NCI-H524 treated with DMSO at 0.1 percent for 48 hours (cell line): ENCODE measurements at regions not wholly inside any gene's neighbourhood (a gene's known extent, or its start where the extent isn't known, plus 50 kb on each side); places are given as distances from the start of the nearest gene placed in this dataset.
"Not testable (repeated sequence)": the region's sequence is repeated elsewhere in the genome, so short reads cannot be mapped to it uniquely, and the experiment has no call there.

Source experiments
- DNase-seq: peaks from one replicate; lab custom pipeline; 2025; lab: John Stamatoyannopoulos, UW

DNA sequence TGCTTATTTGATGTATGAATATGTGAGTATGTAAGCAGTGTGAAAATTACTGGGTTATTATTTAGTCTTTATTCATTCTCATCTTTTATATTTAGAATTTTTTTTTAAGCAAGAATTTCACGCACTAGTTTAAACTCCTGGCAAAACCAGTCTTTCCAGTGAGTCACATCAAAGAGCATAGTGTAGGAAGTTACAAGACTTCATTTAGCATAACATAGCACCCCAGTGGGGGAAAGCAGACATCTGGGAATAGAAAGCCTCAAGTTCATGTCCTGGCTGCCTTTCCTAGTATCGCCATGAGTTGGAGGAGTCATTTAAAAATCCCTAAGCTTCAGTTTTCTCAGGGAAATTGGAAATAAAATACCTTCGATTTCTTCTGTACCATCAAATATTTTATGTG is 408.3 kb downstream of the NUP35 start:
- DNase-seq = no peak

DNA sequence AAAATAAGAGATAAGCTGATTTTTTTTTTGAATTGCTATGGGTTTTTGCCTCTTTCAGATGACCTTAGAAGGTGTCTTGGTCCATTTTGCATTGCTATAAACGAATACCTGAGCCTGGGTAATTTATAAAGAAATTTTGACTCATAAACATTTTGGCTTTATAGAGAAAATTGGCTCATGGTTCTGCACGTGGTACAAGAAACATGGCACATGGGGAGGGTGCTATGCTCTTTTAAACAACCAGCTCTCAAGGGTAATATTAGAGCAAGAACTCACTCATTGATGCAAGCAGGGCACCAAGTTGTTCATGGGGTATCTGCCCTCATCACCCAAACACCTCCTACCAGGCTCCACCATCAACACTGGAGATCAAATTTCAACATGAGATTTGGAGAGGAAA is 408.8 kb downstream of the NUP35 start:
- no peak for DNase-seq

DNA sequence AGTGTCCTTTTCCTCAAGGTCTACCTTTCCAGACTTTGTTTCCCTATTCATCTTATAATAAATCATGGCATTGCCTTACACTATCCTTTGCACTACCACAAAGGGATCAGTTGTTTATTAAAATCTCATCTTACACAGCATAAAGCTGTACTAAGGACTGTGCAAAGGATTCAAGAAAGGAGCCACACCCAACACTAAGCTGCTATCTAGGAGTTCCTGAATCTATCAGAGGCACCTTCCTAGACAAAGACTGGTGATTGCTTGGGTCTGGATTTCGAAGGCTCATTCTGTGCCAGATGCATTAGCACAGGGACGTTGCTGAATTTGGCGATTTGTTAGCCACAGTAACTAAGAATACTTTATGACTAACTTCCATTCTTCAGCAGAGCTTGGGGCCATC is 412.0 kb downstream of the NUP35 start:
- DNase-seq = no peak

DNA sequence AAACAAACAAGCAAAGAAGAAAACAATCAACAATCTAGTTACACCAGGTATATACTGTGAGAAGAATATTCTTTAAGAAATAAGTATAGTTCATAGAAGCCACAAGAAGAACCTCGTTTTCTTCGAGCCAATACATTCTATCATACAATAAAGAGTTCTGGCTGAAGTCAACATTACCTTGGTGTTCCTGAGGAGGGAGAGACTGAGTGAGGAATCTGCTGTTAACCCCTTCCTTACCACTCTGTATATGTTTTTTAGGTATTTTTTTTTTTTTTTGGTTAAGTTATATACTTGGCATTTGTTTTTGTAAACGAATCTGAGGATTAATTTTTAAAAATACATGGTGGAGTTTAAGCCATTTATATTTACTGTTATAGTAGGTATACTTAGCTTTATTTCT is 412.5 kb downstream of the NUP35 start:
- no peak for DNase-seq

DNA sequence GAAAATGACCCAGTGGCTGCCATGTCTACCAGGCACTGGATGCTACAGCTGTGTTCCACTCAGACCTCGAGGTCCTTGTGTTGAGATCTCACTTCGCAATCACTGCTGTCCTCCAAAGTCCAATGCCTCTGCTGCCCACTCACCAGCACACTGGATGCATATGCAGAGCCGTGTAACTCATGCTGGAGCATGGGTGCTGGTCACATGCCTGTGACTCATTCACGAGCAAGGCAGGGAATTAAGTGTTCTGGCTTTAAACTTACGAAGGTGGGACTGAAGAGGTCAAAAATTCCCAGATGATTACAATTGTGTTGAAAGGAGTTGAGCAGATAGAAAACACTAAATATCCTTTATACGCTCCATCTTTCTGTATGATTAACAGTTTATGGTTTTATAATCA is 417.5 kb downstream of the NUP35 start:
- DNase-seq = no peak

DNA sequence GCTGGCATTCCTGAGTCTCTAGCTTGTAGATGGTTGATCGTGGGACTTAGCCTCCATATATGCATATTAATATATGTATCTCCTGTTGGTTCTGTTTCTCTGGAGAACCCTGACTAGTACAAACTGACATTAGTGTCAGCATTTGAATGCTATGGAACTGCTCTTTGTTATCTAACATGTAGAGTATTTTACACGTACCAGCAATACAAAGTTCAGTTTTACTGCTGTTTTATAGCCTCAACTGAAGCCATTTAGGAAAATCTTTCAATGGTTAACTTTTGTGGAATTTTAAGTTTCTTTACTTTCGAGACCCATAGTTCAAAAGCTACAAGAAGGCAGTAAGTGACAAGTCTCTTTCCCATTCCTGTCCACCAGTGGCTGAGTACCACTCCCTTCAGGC is 418.4 kb downstream of the NUP35 start:
- no peak for DNase-seq

DNA sequence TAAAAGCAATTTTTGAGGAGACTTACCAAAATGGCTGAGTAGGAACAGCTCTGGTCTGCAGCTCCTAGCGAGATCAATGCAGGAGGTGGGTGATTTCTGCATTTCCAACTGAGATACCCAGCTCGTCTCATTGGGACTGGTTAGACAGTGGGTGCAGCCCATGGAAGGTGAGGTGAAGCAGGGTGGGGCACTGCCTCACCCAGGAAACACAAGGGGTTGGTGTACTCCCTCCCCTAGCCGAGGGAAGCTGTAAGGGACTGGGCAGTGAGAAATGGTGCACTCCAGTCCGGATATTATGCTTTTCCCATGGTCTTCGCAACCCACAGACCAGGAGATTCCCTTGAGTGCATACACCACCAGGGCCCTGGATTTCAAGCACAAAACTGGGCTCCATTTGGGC is 419.0 kb downstream of the NUP35 start:
- no peak for DNase-seq

DNA sequence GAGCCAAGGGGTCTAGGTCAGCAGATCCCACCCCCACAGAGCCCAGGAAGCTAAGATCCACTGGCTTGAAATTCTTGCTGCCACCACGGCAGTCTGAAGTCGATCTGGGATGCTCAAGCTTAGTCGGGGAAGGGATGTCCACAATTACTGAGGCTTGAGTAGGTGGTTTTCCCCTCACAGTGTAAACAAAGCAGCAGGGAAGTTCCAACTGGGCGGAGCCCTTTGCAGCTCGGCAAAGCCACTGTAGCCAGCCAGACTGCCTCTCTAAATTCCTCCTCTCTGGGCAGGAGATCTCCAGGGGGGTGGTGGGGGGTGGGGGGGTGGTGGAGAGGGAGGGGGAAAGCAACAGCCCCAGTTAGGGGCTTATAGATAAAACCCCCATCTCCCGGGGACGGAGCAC is 419.5 kb downstream of the NUP35 start:
- no peak for DNase-seq

DNA sequence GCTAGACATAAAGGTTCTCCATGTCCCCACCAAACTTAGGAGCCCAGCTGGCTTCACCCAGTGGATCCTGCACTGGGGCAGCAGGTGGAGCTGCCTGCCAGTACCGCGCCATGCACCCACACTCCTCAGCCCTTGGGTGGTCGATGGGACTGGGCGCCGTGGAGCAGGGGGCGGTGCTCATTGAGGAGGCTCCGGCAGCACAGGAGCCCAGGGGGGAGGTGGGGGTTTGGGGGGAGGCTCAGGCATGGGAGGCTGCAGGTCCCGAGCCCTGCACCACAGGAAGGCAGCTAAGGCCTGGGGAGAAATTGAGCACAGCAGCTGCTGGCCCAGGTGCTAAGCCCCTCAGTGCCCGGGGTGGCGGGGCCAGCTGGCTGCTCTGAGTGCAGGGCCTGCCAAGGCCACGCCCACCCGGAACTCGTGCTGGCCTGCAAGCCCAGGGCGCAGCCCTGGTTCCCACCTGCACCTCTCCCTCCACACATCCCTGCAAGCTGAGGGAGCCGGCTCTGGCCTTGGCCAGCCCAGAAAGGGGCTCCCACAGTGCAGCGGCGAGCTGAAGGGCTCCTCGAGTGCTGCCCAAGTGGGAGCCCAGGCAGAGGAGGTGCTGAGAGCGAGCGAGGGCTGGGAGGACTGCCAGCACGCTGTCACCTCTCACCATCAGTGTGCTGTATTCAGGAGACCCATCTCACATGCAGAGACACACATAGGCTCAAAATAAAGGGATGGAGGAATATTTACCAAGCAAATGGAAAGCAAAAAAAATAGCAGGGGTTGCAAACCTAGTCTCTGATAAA is 422.5 kb downstream of the NUP35 start:
- DNase-seq = not testable (repeated sequence)

DNA sequence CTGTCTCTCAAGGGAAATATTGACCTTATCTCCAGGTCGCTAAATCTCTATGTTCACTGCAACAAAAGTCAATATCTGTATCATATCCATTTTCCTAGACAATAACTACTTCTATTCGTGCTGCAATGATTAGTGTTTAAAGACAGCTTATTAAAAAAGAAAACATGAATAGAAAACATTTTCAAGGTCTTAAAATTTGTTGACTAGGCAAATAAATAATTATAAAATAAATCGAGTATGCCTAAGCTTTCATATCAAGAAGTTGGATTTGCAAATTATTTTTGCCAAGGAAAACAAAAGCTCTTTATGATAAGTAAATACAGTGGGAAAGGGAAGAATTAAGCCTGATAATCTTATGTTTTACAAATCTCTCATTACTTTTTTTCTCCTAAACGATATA is 428.5 kb downstream of the NUP35 start:
- no peak for DNase-seq

DNA sequence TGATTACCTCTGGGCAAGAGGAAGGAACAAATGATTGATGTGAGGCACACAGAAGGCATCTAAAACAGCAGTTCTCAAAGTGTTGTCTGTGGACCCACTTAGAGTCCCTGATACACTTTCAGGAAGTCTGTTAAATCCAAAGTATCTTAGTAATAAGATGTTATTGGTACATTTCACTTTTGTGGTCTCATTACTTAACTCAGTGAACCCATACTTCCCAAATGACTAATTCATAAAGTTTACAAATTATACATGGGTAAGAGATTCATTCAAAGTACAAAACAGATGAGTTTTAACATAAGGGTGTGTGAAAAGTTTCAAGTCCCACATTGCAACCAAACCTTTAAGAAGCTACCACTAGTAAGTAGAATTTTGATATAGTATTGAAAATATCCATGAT is 440.5 kb downstream of the NUP35 start:
- DNase-seq = no peak

DNA sequence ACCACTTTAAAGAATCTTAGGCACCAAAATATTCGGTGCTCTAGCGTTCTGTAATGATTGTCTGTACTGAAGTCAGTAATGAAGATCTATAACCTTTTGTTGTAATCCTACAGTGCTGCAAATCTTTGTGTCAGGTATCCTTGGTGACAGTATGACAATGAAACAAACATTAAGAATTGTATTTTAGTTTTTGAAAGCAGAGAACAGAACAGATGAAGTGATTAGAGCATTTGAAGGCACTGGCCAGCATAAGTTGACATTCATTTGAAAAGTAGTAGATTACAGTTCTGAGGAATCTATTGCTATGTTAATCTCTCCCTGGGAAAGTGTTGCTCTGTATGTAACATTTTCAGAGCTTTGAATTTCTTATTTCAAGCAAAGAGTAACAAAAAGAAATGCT is 451.2 kb downstream of the NUP35 start:
- DNase-seq = no peak

DNA sequence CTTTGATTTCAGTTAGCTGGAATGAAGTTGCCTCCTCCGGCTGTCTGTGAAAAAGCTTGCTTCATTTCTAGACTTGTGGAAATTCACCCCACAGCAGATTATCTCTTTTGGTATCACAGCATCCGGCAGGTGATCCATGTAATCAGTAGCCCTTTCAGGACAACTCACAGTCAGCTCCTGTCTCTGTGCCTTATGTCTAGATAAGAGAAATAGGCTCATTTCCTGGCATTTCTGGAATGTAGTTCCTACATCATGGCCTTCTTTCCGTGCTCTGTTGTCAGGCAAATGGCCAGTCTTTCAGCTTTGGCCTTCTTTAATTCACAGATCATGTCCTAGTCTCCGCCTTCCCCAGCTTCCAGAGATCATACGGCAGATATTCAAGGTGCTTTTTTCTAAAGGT is 455.4 kb downstream of the NUP35 start:
- no peak for DNase-seq

DNA sequence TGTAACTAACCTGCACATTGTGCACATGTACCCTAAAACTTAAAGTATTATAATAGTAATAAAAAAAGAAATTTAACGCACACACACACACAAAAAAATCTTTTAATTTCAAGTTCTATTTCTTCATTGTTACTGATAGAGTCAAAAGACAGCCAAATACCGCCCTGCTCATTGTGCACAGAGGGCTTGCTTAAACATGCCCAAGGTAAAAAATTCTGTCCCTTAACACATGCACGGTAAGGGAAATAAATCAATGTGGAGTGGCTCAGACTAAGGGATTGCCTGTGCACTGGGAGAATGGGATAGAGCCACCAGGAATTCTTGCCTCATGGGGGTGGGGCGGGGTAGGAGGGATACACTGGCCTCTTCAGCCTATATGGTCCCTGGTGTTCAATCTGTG is 468.0 kb downstream of the NUP35 start:
- DNase-seq = no peak

DNA sequence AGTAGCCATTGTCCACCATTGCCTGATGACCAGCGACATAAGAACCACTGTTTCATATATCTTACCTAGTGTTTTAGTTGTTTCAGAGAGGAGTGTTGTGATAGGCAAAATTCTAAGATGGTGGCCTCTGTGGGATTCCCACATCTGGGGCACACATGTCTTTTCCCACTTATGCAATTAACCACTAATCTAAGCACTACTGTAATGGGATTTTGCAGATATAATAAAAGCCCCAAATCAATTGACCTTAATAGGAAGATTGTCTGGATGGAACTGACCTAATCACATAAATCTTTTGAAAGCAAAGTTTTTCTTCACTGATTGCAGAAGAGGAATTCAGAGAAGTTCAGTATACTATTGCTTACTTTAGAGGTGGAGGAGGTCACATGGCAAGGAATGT is 469.9 kb downstream of the NUP35 start:
- no peak for DNase-seq

DNA sequence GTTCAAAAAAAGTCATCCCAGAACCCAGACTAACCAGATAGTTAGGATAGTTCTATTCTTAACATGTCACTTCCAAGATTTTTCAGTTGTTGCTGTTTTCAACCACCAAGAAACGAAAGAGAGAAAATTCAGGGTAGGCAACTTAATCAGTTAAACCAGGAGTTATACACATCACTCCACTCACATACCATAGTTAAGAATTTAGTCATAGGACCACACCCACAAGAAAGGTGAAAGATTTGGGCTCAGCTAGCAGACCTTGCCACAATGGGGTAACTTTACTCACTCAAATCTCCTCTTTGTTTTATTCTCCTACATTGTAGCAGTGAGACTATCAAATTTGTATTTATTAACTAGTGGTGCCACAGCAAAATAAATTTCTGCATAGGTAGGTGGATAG is 473.6 kb downstream of the NUP35 start:
- no peak for DNase-seq

DNA sequence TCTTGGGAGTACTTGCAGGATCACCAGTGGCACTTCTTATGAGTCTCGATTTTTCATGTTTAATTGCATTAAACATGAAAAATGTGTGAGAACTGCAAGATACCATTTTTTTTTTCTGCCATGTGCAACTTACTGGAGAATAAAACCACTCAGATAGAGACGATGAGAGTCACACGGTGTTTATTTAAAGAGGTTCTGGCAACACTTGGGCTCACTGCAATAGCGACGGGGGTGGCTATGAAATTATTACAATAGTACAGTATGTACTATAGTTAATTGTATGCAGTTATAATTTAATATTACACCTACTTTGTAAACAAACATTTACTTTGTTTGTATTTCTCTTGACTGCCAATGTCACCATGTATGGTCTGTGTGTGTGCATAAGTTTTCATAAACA is 479.8 kb downstream of the NUP35 start:
- DNase-seq = no peak

DNA sequence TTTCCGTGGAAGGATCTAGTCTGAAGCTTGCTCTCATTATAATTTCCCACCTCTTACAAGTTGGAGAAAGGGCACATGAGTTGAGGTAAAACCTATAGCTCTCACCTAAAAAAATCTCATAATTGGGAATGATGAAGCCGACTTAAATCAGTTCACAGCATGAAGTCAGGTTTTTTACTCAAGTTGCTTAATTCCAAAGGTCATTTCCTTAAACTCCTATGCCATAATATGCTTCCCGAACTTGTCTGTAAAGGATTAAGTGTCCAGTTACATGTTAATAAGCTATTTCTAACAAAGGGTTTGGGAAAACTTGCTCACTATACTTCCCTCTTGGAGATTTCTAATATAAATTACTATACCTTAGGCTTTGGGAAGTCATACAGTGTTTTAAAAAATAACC is 481.2 kb downstream of the NUP35 start:
- DNase-seq = no peak

DNA sequence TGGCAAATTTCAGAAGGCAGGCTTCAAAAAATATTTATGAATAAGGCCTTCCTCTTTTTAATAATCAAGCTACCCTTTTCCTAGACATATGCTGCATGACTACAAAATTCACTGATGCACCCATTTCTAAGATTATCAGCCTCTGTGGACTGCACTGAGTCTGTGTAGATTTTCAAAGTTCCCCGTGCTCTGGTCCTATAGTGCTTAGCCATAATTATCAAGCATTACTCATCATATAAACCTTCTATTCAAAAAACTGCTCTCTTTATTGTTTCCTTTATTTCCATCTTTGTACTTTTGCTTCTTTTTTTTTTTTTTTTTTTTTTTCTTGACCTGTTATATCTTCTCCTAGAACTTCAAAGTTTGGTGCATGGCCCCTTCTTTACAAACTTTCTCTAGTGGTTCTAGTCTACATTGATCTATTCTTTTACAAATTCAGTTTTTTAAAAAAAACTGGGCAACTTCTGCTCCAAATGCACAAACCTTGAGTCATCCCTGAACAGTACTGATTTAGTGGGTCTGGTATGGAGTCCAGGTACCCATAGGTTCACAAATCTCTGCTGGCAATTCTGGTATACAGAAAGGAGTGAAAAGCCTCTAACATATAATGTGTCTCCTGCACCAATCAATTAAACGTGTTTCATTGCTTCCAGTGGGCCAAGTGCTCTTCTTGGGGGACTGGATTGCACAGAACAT is 481.9 kb downstream of the NUP35 start:
- no peak for DNase-seq

DNA sequence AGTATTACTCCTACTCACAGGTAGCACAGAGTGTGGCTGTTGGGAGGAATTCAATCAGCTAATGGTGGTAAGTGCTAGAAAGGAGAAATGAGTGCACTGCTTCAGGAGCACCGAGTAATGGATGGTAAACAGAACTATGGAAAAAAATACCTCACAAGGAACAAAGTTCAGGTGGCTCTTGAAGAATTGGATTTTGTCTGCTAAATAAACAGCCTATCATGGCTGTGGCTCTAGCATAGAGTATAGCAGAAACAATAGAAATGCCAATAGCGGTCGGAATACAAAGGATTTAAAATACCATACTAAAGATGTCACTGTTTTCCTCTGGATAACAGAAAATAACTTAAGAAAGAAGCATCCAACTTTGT is 482.5 kb downstream of the NUP35 start:
- DNase-seq = no peak

DNA sequence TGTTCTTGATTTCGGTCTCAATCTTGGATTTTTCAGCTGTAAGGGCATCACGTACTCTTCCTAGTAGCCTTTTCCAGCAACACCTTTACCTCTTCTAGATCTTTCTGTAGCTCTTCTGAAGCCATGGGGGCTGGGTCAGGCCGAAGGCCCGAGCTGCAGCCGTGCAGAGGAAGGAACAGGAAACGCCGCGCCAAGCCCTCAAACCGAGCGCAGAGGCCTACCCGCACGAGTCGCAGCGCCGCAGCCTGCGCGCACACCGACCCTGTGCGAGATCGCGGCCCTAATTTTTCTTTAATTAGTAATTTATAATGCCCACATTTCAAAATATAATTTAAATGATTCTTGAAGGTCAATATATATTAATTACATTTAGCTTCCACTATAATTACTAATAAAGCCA is 483.8 kb downstream of the NUP35 start:
- no peak for DNase-seq

DNA sequence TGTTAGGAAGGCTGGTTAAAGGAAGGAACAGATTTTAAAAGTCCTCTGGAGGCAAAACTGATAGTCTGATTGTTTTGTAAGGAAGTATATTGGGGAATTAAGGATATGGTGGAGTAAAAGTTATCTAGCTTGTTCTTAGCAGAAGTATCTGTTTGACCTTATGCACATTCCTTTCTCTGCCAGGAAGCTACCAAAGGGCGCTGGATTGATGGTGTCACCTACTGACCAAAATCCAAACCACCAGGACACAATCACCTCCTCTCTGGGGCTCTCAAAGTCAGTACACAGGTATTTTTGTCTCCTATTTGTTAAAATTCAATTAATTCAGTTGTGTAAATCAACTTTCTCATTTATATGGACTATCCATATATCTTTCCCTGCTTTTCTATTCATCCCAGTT is 484.5 kb downstream of the NUP35 start:
- no peak for DNase-seq

DNA sequence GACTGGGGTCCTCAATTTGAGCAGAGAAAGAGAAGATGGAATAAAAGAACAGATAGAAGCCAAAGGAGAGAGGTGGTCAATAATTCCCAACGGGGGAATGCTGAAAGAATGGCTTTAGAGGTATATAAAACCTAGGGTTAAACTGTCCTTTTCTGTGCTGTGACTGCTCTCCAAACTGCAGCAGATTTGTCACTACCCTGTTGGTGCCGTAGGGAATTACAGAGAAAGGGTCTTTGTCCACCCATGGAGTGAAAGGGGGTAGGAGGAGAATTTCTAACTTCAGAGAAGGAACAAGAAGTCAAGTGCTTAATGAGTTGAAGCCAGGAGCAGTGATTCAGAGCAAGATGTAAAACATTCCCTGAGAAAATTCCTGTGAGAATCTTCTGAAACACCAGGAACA is 486.5 kb downstream of the NUP35 start:
- no peak for DNase-seq

DNA sequence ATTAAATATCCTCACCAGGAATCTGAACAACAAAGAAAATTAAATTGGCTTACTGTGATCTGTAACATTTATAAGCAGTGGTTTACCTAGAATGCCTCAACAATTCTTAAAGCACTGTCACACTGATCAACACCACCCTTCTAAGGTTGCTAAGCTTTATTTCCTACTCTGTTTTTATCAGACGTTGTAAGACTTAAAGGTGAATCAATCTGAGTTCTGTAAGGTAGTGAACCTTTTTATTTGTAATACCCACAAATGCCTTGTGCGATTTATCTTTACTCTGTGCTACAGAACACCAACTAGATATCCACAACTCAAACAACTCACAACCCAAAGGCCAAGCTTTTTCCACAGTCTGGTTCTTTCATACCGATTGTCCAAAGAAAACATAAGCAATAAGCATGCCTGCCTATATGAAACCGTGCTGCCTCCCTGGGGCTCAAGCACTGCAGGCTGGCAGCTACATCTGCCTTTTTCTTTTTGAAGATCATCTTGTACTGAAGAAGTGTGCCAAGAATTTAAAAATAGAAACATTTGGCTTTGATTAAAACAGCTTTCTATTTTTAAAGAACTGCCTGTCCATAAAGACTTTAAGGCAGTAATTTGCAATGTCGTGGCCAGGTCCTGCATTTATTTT is 490.7 kb downstream of the NUP35 start:
- no peak for DNase-seq
